ENCODE measurements at regions not wholly inside any gene's neighbourhood (a gene's known extent, or its start where the extent isn't known, plus 50 kb on each side); places are given as distances from the start of the nearest gene placed in this dataset.

DNA sequence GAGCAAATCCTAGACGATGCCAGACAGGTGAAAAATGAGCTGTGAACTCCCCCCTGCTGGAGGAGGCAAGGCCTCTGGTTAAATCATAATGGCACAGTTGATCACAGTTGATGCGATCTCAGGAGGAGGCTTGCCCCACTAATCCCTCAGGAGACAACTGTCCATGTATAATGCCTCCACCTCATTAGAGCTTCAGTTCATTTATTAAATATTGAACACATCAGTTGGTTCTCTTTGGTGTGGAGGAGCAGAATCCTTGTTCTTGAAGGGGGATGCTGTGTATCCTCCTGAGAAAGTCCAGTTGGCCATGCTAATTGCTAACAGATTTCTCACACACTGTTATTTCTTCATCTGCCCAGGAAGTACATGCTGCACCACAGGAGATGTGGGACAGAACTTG is 290.5 kb downstream of the IGSF11 start:
- Histone ChIP-seq H3K36me3 (ENCODE audit: control insufficient read depth in 2 of 4, insufficient read depth in 4 of 4, low read length in 3 of 4) (no peaks in the 10 kb centered on the region), H4K8ac (ENCODE audit: extremely low read depth, insufficient read depth, low read length) (no peak overlapping the region), H4K20me1 (replicated peaks in 1 of 2; ENCODE audit: control insufficient read depth in 1 of 2, insufficient read depth in 2 of 2, low read length in 2 of 2) (no peaks in the 10 kb centered on the region), H3K4ac (replicated peaks; ENCODE audit: insufficient read length, low read depth, low read length) (no peak overlapping the region), H2BK20ac (ENCODE audit: low read length) (no peak overlapping the region), H3K4me1 (replicated peaks in 1 of 4; ENCODE audit: control insufficient read depth in 3 of 4, insufficient read depth in 4 of 4, low read length in 3 of 4) (no peaks in the 10 kb centered on the region), H3K18ac (ENCODE audit: extremely low read depth, low read length) (no peak overlapping the region), H3K56ac (replicated peaks; ENCODE audit: insufficient read length, low read depth, low read length) (no peak overlapping the region), H4K91ac (replicated peaks; ENCODE audit: insufficient read length, low read length) (no peak overlapping the region), H3K9me3 (ENCODE audit: insufficient read depth in 2 of 2, low read depth in 1 of 2, low read length in 1 of 2) (peaks cover 0 to 3% of the 10 kb centered on the region in 2 experiments; a peak in 1 of 4 replicates), H3K27ac (ENCODE audit: low read depth, low read length) (no peak overlapping the region), H3K23me2 (ENCODE audit: low read depth, low read length) (no peaks in the 10 kb centered on the region), H3K79me2 (ENCODE audit: control insufficient read depth in 1 of 2, insufficient read depth in 2 of 2, low read length in 2 of 2) (no peaks in the 10 kb centered on the region), H3K4me3 (ENCODE audit: extremely low read depth in 1 of 4, insufficient read depth in 2 of 4, low read depth in 3 of 4, low read length in 4 of 4) (no peak overlapping the region), H2AFZ (ENCODE audit: low read length) (no peak overlapping the region), H3K4me2 (ENCODE audit: insufficient read depth in 1 of 2, low read depth in 2 of 2, low read length in 2 of 2) (no peak overlapping the region), H3K27me3 (replicated peaks in 1 of 4; ENCODE audit: control insufficient read depth in 3 of 4, extremely low read depth in 1 of 4, insufficient read depth in 3 of 4, low read length in 3 of 4) (no peaks in the 10 kb centered on the region), H2BK120ac (replicated peaks; ENCODE audit: low read depth, low read length) (no peak overlapping the region), H2BK5ac (ENCODE audit: low read depth, low read length) (no peak overlapping the region), H2BK15ac (ENCODE audit: low read length) (no peak overlapping the region), H3K23ac (ENCODE audit: insufficient read length) (no peak overlapping the region), H3K79me1 (ENCODE audit: low read depth, low read length) (no peaks in the 10 kb centered on the region), H2AK5ac (ENCODE audit: low read depth, low read length) (no peak overlapping the region), H3K9ac (replicated peaks in 1 of 4; ENCODE audit: extremely low read depth in 1 of 4, low read depth in 3 of 4, low read length in 3 of 4) (no peak overlapping the region), H2BK12ac (ENCODE audit: low read depth, low read length) (no peak overlapping the region), H3K14ac (ENCODE audit: insufficient read length) (no peak overlapping the region), H4K5ac (ENCODE audit: insufficient read length, low read depth, low read length) (no peak overlapping the region)
- FAIRE-seq (no peak), DNase-seq (ENCODE audit: low read depth in 1 of 2, low spot score in 2 of 2) (no peak)
- POLR2A ChIA-PET (ENCODE audit: partially characterized antibody): no interaction called here
- WGBS, 2 experiments (ENCODE audit: extremely low coverage in 1 of 2, insufficient coverage in 1 of 2, insufficient read length in 1 of 2, insufficient replicate concordance in 2 of 2, low coverage in 1 of 2, low lambda C conversion rate in 2 of 2, missing lambda C conversion rate in 1 of 2): 91% methylated on average over 2 of the region's 2 CpGs; no CpG with 5 or more reads in 1 of the 2 experiments
- CTCF ChIA-PET (ENCODE audit: partially characterized antibody): no interaction called here
- TF ChIP-seq CREB1 (IDR thresholded peaks at IDR 0.05) (no peak), CHD1 (IDR thresholded peaks at IDR 0.05; ENCODE audit: low read depth, low read length) (no peak), SUZ12 (IDR thresholded peaks at IDR 0.05; ENCODE audit: low read length) (no peak), BACH1 (IDR thresholded peaks at IDR 0.05; ENCODE audit: low read length) (no peak), NRF1 (IDR thresholded peaks at IDR 0.05; ENCODE audit: low read depth, low read length) (no peak), RXRA (IDR thresholded peaks at IDR 0.05; ENCODE audit: insufficient read depth, low read depth, low read length) (no peak), PHF8 (conservative IDR thresholded peaks at IDR 0.05; ENCODE audit: low read depth, low read length) (no peak), POU5F1 (IDR thresholded peaks at IDR 0.05; ENCODE audit: low read depth, low read length) (no peak), USF2 (IDR thresholded peaks at IDR 0.05; ENCODE audit: low read length) (no peak), SIX5 (IDR thresholded peaks at IDR 0.05; ENCODE audit: low read depth, low read length) (no peak), EP300 (IDR thresholded peaks at IDR 0.05; ENCODE audit: borderline replicate concordance in 1 of 2, low read depth in 2 of 2, low read length in 2 of 2) (no peak), GTF2F1 (IDR thresholded peaks at IDR 0.05; ENCODE audit: borderline replicate concordance, low read depth, low read length) (no peak), TEAD4 (IDR thresholded peaks at IDR 0.05; ENCODE audit: low read depth, low read length) (no peak)
- TF ChIP-seq, protein P1, sequence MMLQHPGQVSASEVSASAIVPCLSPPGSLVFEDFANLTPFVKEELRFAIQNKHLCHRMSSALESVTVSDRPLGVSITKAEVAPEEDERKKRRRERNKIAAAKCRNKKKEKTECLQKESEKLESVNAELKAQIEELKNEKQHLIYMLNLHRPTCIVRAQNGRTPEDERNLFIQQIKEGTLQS (IDR thresholded peaks at IDR 0.05; ENCODE audit: insufficient read depth, low read depth, low read length): no peak
